H1 (cell line): ENCODE measurements at regions not wholly inside any gene's neighbourhood (a gene's known extent, or its start where the extent isn't known, plus 50 kb on each side); places are given as distances from the start of the nearest gene placed in this dataset.

Source experiments
- CREB1 ChIP-seq: IDR thresholded peaks from 2 replicates; pipeline ENCODE4 v1.6.1; 2012; ENCODE audit warnings: inconsistent platforms
- EP300 ChIP-seq, 2 experiments: IDR thresholded peaks; 1 replicate in 1 of 2; 2 replicates in 1 of 2; pipeline ENCODE4 v1.6.1; 2011 to 2012; ENCODE audit warnings: low read depth in 2 of 2, low read length in 2 of 2, mild to moderate bottlenecking in 2 of 2, borderline replicate concordance in 1 of 2, inconsistent platforms in 1 of 2, moderate library complexity in 1 of 2
- JUND ChIP-seq: IDR thresholded peaks from 2 replicates; pipeline ENCODE4 v1.6.1; 2011; ENCODE audit warnings: mild to moderate bottlenecking, improper control_type of control experiment, low read length
- RAD21 ChIP-seq, 2 experiments: IDR thresholded peaks in 1 of 2; conservative IDR thresholded peaks in 1 of 2; 2 replicates each; pipeline ENCODE4 v1.6.1; 2011; ENCODE audit warnings: low read depth in 2 of 2, low read length in 2 of 2, improper control_type of control experiment in 1 of 2, inconsistent platforms in 1 of 2, mild to moderate bottlenecking in 1 of 2, moderate library complexity in 1 of 2
- SIN3A ChIP-seq, 2 experiments: IDR thresholded peaks in 1 of 2; conservative IDR thresholded peaks in 1 of 2; 2 replicates each; pipeline ENCODE4 v1.6.1; 2011 to 2012; ENCODE audit warnings: low read length in 2 of 2, improper control_type of control experiment in 1 of 2, low read depth in 1 of 2, mild to moderate bottlenecking in 1 of 2
- ZNF274 ChIP-seq: IDR thresholded peaks from 2 replicates; pipeline ENCODE4 v1.7.0; 2012; ENCODE audit warnings: low read length, borderline replicate concordance; ENCODE audit errors: extremely low read depth

DNA sequence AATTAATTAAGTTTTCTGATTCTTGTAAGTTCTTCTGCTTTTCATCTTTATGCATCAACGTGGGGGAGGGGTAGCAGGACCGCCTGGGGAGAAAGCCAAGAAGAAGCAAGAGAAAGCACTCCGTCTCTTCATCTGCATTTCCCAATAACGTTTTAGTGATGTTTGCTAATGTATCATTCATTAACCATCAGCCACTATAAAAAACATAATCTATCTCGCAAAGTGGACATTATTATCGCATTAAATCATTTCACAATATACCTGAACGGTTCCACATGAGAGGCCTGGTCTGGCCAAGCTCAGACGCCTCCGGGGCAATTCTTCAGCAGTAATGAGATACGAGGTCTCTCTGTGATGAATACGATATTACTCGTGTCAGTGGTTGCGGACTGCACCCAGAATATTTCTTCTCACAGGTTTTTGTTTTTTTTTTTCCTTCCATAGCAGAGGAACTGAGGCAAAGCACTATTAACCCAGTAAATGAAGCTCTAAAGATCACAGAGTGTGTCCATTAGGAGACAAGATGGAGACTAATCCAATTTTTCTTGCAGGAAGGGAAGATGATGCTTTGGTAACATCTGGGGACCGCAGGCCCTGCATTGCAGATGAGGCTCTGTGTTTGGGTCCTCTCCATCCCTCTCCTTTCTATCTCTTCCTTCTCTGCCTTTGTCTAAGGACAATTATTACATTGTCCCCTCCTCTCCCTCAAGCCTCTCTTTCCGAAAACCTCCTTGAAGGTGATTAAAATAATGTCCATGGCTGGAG, 156.1 kb downstream of the SLC35B3 start (continued):
- TF ChIP-seq ZNF274 (no peak), JUND (no peak), EP300 (IDR thresholded peaks at IDR 0.05; ENCODE audit: borderline replicate concordance in 1 of 2, low read depth in 2 of 2, low read length in 2 of 2) (no peak), RAD21 (IDR thresholded peaks at IDR 0.05 in 1 of 2, conservative IDR thresholded peaks at IDR 0.05 in 1 of 2; ENCODE audit: low read depth in 2 of 2, low read length in 2 of 2) (no peak), CREB1 (no peak), SIN3A (conservative IDR thresholded peaks at IDR 0.05 in 1 of 2, IDR thresholded peaks at IDR 0.05 in 1 of 2; ENCODE audit: low read depth in 1 of 2, low read length in 2 of 2) (no peak)
